ENCODE measurements at regions not wholly inside any gene's neighbourhood (a gene's known extent, or its start where the extent isn't known, plus 50 kb on each side); places are given as distances from the start of the nearest gene placed in this dataset.

DNA sequence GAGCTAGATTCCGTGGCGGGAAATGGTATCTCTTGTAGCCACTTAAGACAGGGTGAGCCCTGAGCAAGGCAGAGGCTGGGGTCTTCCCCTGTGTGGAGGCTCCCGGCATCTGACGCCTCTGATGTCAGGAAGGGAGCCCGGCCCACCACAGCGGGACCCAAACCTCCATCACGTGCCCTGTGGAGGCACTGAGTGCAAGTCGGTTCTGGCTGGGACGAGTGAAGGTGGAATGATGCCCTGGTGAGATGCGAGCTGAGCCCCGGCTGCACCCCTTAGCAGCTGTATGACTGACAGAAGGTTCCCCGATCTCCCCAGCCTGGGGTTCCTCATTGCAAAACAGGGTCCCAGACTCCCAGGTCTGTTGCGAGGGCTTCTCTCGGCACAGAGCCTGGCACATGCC lies 187.4 kb upstream of the TNRC6C start:
- ChIA-PET POLR2A (ENCODE audit: partially characterized antibody) (interaction anchor here (0.7 to 1.6 kb wide), 3 partner anchors 54 to 117 kb away, joined by 3 to 5 read pairs (median 3); no protein-coding TSS in a partner anchor), CTCF (ENCODE audit: partially characterized antibody) (interaction anchor here (0.6 to 6.0 kb wide), 13 partner anchors 9 to 248 kb away, joined by 3 to 42 read pairs (median 4); no protein-coding TSS in a partner anchor)
- no peak overlapping the region for H4K5ac ChIP-seq (ENCODE audit: insufficient read length, low read depth, low read length)
- no peak overlapping the region for H2BK120ac ChIP-seq (replicated peaks; ENCODE audit: low read depth, low read length)
- no peak for DNase-seq (ENCODE audit: low read depth in 1 of 2, low spot score in 2 of 2)
- no peak overlapping the region for H4K91ac ChIP-seq (replicated peaks; ENCODE audit: insufficient read length, low read length)
- H2AK5ac ChIP-seq (ENCODE audit: low read depth, low read length) = no peak overlapping the region
- H3K4me1 ChIP-seq (replicated peaks in 1 of 4; ENCODE audit: control insufficient read depth in 3 of 4, insufficient read depth in 4 of 4, low read length in 3 of 4) = peaks cover 0 to 6% (median 5%) of the 10 kb centered on the region in 4 experiments; a peak in 4 of 7 replicates
- H3K4ac ChIP-seq (replicated peaks; ENCODE audit: insufficient read length, low read depth, low read length) = no peak overlapping the region
- H2BK20ac ChIP-seq (ENCODE audit: low read length) = peak overlapping the region; percentile 72; the same call in 1 of the 2 replicates
- WGBS, 2 experiments (ENCODE audit: extremely low coverage in 1 of 2, insufficient coverage in 1 of 2, insufficient read length in 1 of 2, insufficient replicate concordance in 2 of 2, low coverage in 1 of 2, low lambda C conversion rate in 2 of 2, missing lambda C conversion rate in 1 of 2) = 90% methylated on average over 14 of the region's 14 CpGs; no CpG with 5 or more reads in 1 of the 2 experiments
- H4K20me1 ChIP-seq (replicated peaks in 1 of 2; ENCODE audit: control insufficient read depth in 1 of 2, insufficient read depth in 2 of 2, low read length in 2 of 2) = no peaks in the 10 kb centered on the region
- H3K18ac ChIP-seq (ENCODE audit: extremely low read depth, low read length) = no peak overlapping the region
- H3K36me3 ChIP-seq (ENCODE audit: control insufficient read depth in 2 of 4, insufficient read depth in 4 of 4, low read length in 3 of 4) = no peaks in the 10 kb centered on the region
- H3K9ac ChIP-seq (replicated peaks in 1 of 4; ENCODE audit: extremely low read depth in 1 of 4, low read depth in 3 of 4, low read length in 3 of 4) = no peak overlapping the region
- H2BK15ac ChIP-seq (ENCODE audit: low read length) = no peak overlapping the region
- no peak overlapping the region for H3K14ac ChIP-seq (ENCODE audit: insufficient read length)
- no peak overlapping the region for H3K4me3 ChIP-seq (ENCODE audit: extremely low read depth in 1 of 4, insufficient read depth in 2 of 4, low read depth in 3 of 4, low read length in 4 of 4)
- no peak overlapping the region for H3K4me2 ChIP-seq (ENCODE audit: insufficient read depth in 1 of 2, low read depth in 2 of 2, low read length in 2 of 2)
- peak overlapping the region; percentile 13; the same call in 1 of the 2 replicates for H2BK5ac ChIP-seq (ENCODE audit: low read depth, low read length)
- H3K27me3 ChIP-seq (replicated peaks in 1 of 4; ENCODE audit: control insufficient read depth in 3 of 4, extremely low read depth in 1 of 4, insufficient read depth in 3 of 4, low read length in 3 of 4) = peaks cover 0 to 3% (median 0%) of the 10 kb centered on the region in 4 experiments; a peak in 3 of 7 replicates
- no peak overlapping the region for H2AFZ ChIP-seq (ENCODE audit: low read length)
- H3K23me2 ChIP-seq (ENCODE audit: low read depth, low read length) = no peaks in the 10 kb centered on the region; the same call in 1 of the 2 replicates
- H3K23ac ChIP-seq (ENCODE audit: insufficient read length) = no peak overlapping the region
- H3K79me2 ChIP-seq (ENCODE audit: control insufficient read depth in 1 of 2, insufficient read depth in 2 of 2, low read length in 2 of 2) = no peaks in the 10 kb centered on the region
- H3K56ac ChIP-seq (replicated peaks; ENCODE audit: insufficient read length, low read depth, low read length) = no peak overlapping the region
- no peak for FAIRE-seq
- peak overlapping the region; percentile 87; the same call in 1 of the 2 replicates for H2BK12ac ChIP-seq (ENCODE audit: low read depth, low read length)
- no peaks in the 10 kb centered on the region for H3K9me3 ChIP-seq (ENCODE audit: insufficient read depth in 2 of 2, low read depth in 1 of 2, low read length in 1 of 2)
- H4K8ac ChIP-seq (ENCODE audit: extremely low read depth, insufficient read depth, low read length) = no peak overlapping the region
- H3K79me1 ChIP-seq (ENCODE audit: low read depth, low read length) = no peaks in the 10 kb centered on the region
- H3K27ac ChIP-seq (ENCODE audit: low read depth, low read length) = no peak overlapping the region
- no peak for TF ChIP-seq JUND (IDR thresholded peaks at IDR 0.05; ENCODE audit: low read length)
- no peak for TF ChIP-seq BCL11A (IDR thresholded peaks at IDR 0.05; ENCODE audit: low read depth in 2 of 2, low read length in 2 of 2)
- no peak for TF ChIP-seq CREB1 (IDR thresholded peaks at IDR 0.05)
- no peak for TF ChIP-seq SRF (IDR thresholded peaks at IDR 0.05; ENCODE audit: low read depth, low read length)
- TF ChIP-seq, protein P1, sequence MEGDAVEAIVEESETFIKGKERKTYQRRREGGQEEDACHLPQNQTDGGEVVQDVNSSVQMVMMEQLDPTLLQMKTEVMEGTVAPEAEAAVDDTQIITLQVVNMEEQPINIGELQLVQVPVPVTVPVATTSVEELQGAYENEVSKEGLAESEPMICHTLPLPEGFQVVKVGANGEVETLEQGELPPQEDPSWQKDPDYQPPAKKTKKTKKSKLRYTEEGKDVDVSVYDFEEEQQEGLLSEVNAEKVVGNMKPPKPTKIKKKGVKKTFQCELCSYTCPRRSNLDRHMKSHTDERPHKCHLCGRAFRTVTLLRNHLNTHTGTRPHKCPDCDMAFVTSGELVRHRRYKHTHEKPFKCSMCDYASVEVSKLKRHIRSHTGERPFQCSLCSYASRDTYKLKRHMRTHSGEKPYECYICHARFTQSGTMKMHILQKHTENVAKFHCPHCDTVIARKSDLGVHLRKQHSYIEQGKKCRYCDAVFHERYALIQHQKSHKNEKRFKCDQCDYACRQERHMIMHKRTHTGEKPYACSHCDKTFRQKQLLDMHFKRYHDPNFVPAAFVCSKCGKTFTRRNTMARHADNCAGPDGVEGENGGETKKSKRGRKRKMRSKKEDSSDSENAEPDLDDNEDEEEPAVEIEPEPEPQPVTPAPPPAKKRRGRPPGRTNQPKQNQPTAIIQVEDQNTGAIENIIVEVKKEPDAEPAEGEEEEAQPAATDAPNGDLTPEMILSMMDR (IDR thresholded peaks at IDR 0.05; ENCODE audit: control extremely low read depth in 1 of 3, insufficient read depth in 1 of 3, low read depth in 1 of 3, low read length in 3 of 3) = no peak
- TF ChIP-seq RNF2 (IDR thresholded peaks at IDR 0.05; ENCODE audit: borderline replicate concordance, low read depth, low read length, missing control alignments, poor library complexity, severe bottlenecking) = no peak
- TF ChIP-seq, protein P2, sequence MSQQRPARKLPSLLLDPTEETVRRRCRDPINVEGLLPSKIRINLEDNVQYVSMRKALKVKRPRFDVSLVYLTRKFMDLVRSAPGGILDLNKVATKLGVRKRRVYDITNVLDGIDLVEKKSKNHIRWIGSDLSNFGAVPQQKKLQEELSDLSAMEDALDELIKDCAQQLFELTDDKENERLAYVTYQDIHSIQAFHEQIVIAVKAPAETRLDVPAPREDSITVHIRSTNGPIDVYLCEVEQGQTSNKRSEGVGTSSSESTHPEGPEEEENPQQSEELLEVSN (IDR thresholded peaks at IDR 0.05) = no peak
- no peak for TF ChIP-seq TEAD4 (IDR thresholded peaks at IDR 0.05; ENCODE audit: low read depth, low read length)
- no peak for TF ChIP-seq SUZ12 (IDR thresholded peaks at IDR 0.05; ENCODE audit: low read length)
- TF ChIP-seq TAF7 (optimal IDR thresholded peaks at IDR 0.05; ENCODE audit: borderline replicate concordance, low read depth, low read length) = no peak
